Neuronal stem cell (in vitro differentiated cells): ENCODE measurements at regions not wholly inside any gene's neighbourhood (a gene's known extent, or its start where the extent isn't known, plus 50 kb on each side); places are given as distances from the start of the nearest gene placed in this dataset.

ENCODE experiments used
- DNase-seq: peaks from one replicate; pipeline ENCODE4 v3.0.0-alpha.2; 2013; ENCODE audit warnings: low spot score
- H2AFZ ChIP-seq: one replicate; pipeline ENCODE4 v1.6.1; 2013; ENCODE audit warnings: mild to moderate bottlenecking, low read length, inconsistent platforms
- H2AK5ac ChIP-seq: 2 replicates; pipeline ENCODE4 v1.6.1; 2013; ENCODE audit warnings: low read depth, mild to moderate bottlenecking, inconsistent platforms, low read length, moderate library complexity, mixed read lengths
- H2BK120ac ChIP-seq: 2 replicates; pipeline ENCODE4 v1.6.1; 2013; ENCODE audit warnings: low read depth, mild to moderate bottlenecking, inconsistent platforms, low read length, moderate library complexity, mixed read lengths
- H2BK12ac ChIP-seq: one replicate; pipeline ENCODE4 v1.6.1; 2013; ENCODE audit warnings: low read length, inconsistent platforms
- H2BK15ac ChIP-seq: 2 replicates; pipeline ENCODE4 v1.6.1; 2013; ENCODE audit warnings: mild to moderate bottlenecking, low read length, inconsistent platforms, mixed read lengths
- H2BK5ac ChIP-seq: one replicate; pipeline ENCODE4 v1.6.1; 2013; ENCODE audit warnings: inconsistent platforms, mild to moderate bottlenecking, low read length, moderate library complexity
- H3K14ac ChIP-seq: one replicate; pipeline ENCODE4 v1.6.1; 2013; ENCODE audit warnings: low read length, inconsistent platforms
- H3K18ac ChIP-seq: 2 replicates; pipeline ENCODE4 v1.6.1; 2013; ENCODE audit warnings: low read length, inconsistent platforms
- H3K23ac ChIP-seq: 2 replicates; pipeline ENCODE4 v1.6.1; 2013; ENCODE audit warnings: low read depth, mild to moderate bottlenecking, mixed read lengths, low read length, inconsistent platforms; ENCODE audit not compliant: poor library complexity
- H3K27ac ChIP-seq: replicated peaks from 3 replicates; pipeline ENCODE4 v1.5.1; 2013; ENCODE audit warnings: low read length, inconsistent platforms
- H3K27me3 ChIP-seq, 3 experiments: 2 replicates each; pipeline ENCODE4 v1.6.1; 2013; ENCODE audit warnings: low read length in 3 of 3, mild to moderate bottlenecking in 2 of 3, inconsistent platforms in 1 of 3, low read depth in 1 of 3, mixed read lengths in 1 of 3, moderate library complexity in 1 of 3; ENCODE audit not compliant: control insufficient read depth in 3 of 3, insufficient read depth in 3 of 3
- H3K36me3 ChIP-seq, 2 donors: replicated peaks in 1 of 2; 2 replicates each; pipeline ENCODE4 v1.6.1; 2013; ENCODE audit warnings: low read length in 2 of 2; ENCODE audit not compliant: control insufficient read depth in 2 of 2, insufficient read depth in 2 of 2
- H3K4ac ChIP-seq: 2 replicates; pipeline ENCODE4 v1.6.1; 2013; ENCODE audit warnings: inconsistent platforms, mild to moderate bottlenecking, low read length, moderate library complexity
- H3K4me1 ChIP-seq, 2 donors: 1 replicate in 1 of 2; 2 replicates in 1 of 2; pipeline ENCODE4 v1.6.1; 2013; ENCODE audit warnings: low read length in 2 of 2, low read depth in 1 of 2; ENCODE audit not compliant: control insufficient read depth in 2 of 2, insufficient read depth in 1 of 2
- H3K4me2 ChIP-seq: one replicate; pipeline ENCODE4 v1.6.1; 2013; ENCODE audit warnings: mild to moderate bottlenecking, low read length, inconsistent platforms; ENCODE audit not compliant: insufficient read depth, poor library complexity, severe bottlenecking
- H3K4me3 ChIP-seq, 2 donors: 2 replicates each; pipeline ENCODE4 v1.5.1; 2013; ENCODE audit warnings: low read length in 2 of 2, mild to moderate bottlenecking in 2 of 2, inconsistent platforms in 1 of 2, moderate library complexity in 1 of 2
- H3K79me1 ChIP-seq: one replicate; pipeline ENCODE4 v1.6.1; 2013; ENCODE audit warnings: low read depth, mild to moderate bottlenecking, inconsistent platforms, low read length, moderate library complexity
- H3K9ac ChIP-seq: one replicate; pipeline ENCODE4 v1.6.1; 2013; ENCODE audit warnings: mild to moderate bottlenecking, low read depth, low read length, inconsistent platforms; ENCODE audit not compliant: poor library complexity
- H3K9me3 ChIP-seq, 2 donors: replicated peaks in 1 of 2; 2 replicates each; pipeline versions ENCODE3 to v1.6.1; 2013; ENCODE audit warnings: low read length in 2 of 2, mild to moderate bottlenecking in 2 of 2, inconsistent platforms in 1 of 2, low read depth in 1 of 2, mixed read lengths in 1 of 2, moderate library complexity in 1 of 2; ENCODE audit not compliant: control insufficient read depth in 2 of 2, insufficient read depth in 1 of 2
- H4K8ac ChIP-seq: one replicate; pipeline ENCODE4 v1.6.1; 2013; ENCODE audit warnings: low read depth, mild to moderate bottlenecking, inconsistent platforms, low read length, moderate library complexity
- H4K91ac ChIP-seq: one replicate; pipeline ENCODE4 v1.6.1; 2013; ENCODE audit warnings: low read length, low read depth, mild to moderate bottlenecking, inconsistent platforms; ENCODE audit not compliant: poor library complexity
- WGBS, 2 donors: extraction: QIAGEN DNeasy Blood & Tissue Kit; methylation state at CpG; one replicate each; pipeline ENCODE4 v1.1.7; 2013; ENCODE audit warnings: missing lambda C conversion rate in 2 of 2, mixed read lengths in 1 of 2; ENCODE audit not compliant: insufficient read length in 2 of 2, insufficient replicate concordance in 1 of 2; ENCODE audit errors: extremely low coverage in 2 of 2; 5-methylcytosine and 5-hydroxymethylcytosine counted together

DNA sequence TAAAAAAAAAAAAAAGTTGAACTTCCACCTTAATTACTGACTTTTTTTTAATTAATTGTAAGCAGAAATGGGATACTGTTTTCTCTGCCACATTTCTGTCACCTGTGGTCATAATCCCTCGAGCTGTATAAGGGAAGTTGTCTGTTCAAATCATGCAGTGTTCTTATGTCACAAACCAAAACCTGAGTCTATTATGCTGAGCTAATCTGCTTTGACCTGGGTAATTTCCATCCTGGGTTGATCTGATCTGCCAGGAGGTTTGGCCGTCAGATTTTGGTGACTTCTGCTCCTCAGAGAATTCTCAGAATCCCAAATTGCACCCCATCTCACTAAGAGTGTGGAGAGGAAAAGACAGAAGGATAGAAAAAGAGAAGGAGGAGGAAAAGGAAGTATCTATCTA, 683.1 kb downstream of the KCTD8 start:
- H2BK15ac ChIP-seq, result no peak overlapping the region

DNA sequence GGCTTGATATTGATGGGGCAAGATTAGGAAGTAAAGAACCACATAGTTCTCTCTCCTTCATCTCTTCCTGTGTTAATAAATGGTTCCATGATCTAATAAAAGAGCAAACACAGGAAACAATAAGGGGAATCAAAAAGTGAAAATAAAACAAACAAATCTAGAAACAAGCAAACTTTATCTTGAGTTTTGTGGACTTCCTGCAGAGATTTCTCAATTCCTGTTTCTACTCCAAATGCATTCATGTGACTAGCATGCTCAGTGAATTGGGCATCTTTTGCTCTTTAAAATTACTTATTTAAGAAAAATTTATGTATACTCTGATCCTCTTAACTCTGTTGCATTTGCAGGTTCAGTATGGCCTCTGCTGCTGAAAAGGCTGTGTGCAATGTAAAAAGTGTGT, 682.0 kb downstream of the KCTD8 start:
- Histone ChIP-seq H3K23ac (no peak overlapping the region), H2BK5ac (no peak overlapping the region), H3K4ac (no peak overlapping the region), H3K27me3 (no peaks in the 10 kb centered on the region), H4K91ac (no peak overlapping the region), H2AFZ (no peak overlapping the region), H3K36me3 (no peaks in the 10 kb centered on the region), H3K9me3 (no peaks in the 10 kb centered on the region), H3K4me2 (no peak overlapping the region), H2AK5ac (no peak overlapping the region), H3K18ac (no peak overlapping the region), H3K27ac (no peak overlapping the region), H3K14ac (no peak overlapping the region), H3K79me1 (no peaks in the 10 kb centered on the region), H3K4me1 (no peaks in the 10 kb centered on the region), H3K4me3 (no peak overlapping the region), H4K8ac (no peak overlapping the region), H3K9ac (no peak overlapping the region), H2BK120ac (no peak overlapping the region), H2BK15ac (no peak overlapping the region), H2BK12ac (no peak overlapping the region)
- DNase-seq, result no peak

More for the DNA sequence above, 683.1 kb downstream of the KCTD8 start:
- no peak overlapping the region for H4K91ac ChIP-seq
- H3K4me2 ChIP-seq, result no peak overlapping the region
- no peak overlapping the region for H3K4me3 ChIP-seq
- H2AFZ ChIP-seq, result no peak overlapping the region
- H3K36me3 ChIP-seq, result no peaks in the 10 kb centered on the region
- DNase-seq, result no peak
- H2AK5ac ChIP-seq, result no peak overlapping the region
- no peak overlapping the region for H4K8ac ChIP-seq
- H2BK5ac ChIP-seq, result no peak overlapping the region
- H2BK120ac ChIP-seq, result no peak overlapping the region
- H2BK12ac ChIP-seq, result no peak overlapping the region
- H3K9ac ChIP-seq, result no peak overlapping the region
- no peaks in the 10 kb centered on the region for H3K4me1 ChIP-seq
- H3K4ac ChIP-seq, result no peak overlapping the region
- no CpG with 5 or more reads among the region's 2 CpGs for WGBS, 2 donors
- H3K27ac ChIP-seq, result no peak overlapping the region
- no peaks in the 10 kb centered on the region for H3K27me3 ChIP-seq
- H3K79me1 ChIP-seq, result no peaks in the 10 kb centered on the region
- H3K9me3 ChIP-seq, result no peaks in the 10 kb centered on the region
- H3K23ac ChIP-seq, result no peak overlapping the region
- H3K14ac ChIP-seq, result no peak overlapping the region
- no peak overlapping the region for H3K18ac ChIP-seq

DNA sequence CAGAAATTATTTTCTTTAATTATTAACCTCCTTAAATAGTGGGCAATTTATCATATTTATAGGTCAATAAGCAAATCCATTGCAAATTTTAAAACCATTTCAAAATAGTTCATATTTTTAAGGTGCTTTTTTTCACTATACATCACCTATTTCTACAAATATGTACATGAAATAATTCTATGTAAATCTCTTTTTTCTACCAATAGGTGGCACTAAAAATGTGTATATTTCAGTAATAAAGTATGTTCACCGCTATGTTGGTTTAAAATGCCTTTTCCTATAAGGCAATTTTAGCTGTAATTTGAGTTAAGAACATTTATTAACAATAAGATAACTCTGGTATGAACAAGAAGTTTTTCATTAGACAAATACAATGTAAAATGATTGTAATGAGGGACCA, 672.2 kb downstream of the KCTD8 start:
- H3K4ac ChIP-seq, result no peak overlapping the region

DNA sequence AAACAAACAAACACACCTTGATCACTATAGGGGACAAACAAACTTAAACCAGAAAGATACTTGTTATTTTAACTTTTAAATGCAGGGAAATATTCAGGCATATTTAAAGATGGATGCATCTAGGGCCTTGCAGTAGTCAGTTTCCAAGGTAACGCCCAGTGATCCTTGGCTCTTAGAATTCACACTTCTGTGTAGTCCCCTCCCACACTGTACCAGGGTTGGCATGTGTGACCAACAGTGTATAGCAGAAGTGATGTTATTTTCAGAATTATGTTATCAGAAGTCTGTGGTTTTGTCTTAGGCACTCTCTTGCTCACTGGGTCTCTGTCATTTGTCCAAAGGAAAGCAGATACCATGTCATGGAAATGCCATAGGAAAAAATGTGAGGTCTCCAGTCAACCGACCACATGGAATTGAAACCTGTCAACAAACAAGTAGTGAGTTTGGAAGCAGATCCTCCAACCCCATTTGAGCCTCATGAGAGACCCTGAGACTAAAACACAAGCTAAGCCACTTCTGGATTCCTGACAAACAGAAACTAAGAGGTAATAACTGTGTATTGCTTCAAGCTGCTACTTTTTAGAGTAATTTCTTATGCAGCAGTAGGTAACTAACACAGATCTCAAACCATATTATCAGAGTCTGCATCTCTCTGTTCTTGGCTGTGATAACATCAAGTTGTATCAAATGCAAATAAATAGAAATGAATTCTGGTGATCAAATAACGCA, 670.3 kb downstream of the KCTD8 start:
- H3K9ac ChIP-seq, result no peak overlapping the region
- no peak overlapping the region for H4K91ac ChIP-seq
- no peaks in the 10 kb centered on the region for H3K4me1 ChIP-seq
- H3K36me3 ChIP-seq, result no peaks in the 10 kb centered on the region
- no peak overlapping the region for H3K27ac ChIP-seq
- H3K4ac ChIP-seq, result no peak overlapping the region
- no peak for DNase-seq
- no peak overlapping the region for H2BK120ac ChIP-seq
- H2BK15ac ChIP-seq, result no peak overlapping the region
- H3K4me2 ChIP-seq, result no peak overlapping the region
- no CpG with 5 or more reads among the region's 3 CpGs for WGBS, 2 donors
- no peaks in the 10 kb centered on the region for H3K9me3 ChIP-seq
- H3K4me3 ChIP-seq, result no peak overlapping the region
- H2BK12ac ChIP-seq, result no peak overlapping the region
- H3K14ac ChIP-seq, result no peak overlapping the region
- H3K23ac ChIP-seq, result no peak overlapping the region
- no peak overlapping the region for H4K8ac ChIP-seq
- H3K79me1 ChIP-seq, result no peaks in the 10 kb centered on the region
- H3K18ac ChIP-seq, result no peak overlapping the region
- H2AFZ ChIP-seq, result no peak overlapping the region
- no peak overlapping the region for H2BK5ac ChIP-seq
- H2AK5ac ChIP-seq, result no peak overlapping the region
- H3K27me3 ChIP-seq, result no peaks in the 10 kb centered on the region

More for the DNA sequence above, 672.2 kb downstream of the KCTD8 start:
- Histone ChIP-seq H3K36me3 (no peaks in the 10 kb centered on the region), H3K4me2 (no peak overlapping the region), H3K4me1 (no peaks in the 10 kb centered on the region), H3K14ac (no peak overlapping the region), H4K91ac (no peak overlapping the region), H3K9ac (no peak overlapping the region), H2BK5ac (no peak overlapping the region), H2BK120ac (no peak overlapping the region), H4K8ac (no peak overlapping the region), H3K18ac (no peak overlapping the region), H2BK15ac (no peak overlapping the region), H3K4me3 (no peak overlapping the region), H3K27ac (no peak overlapping the region), H2AFZ (no peak overlapping the region), H3K23ac (no peak overlapping the region), H2AK5ac (no peak overlapping the region), H3K79me1 (no peaks in the 10 kb centered on the region), H3K9me3 (no peaks in the 10 kb centered on the region), H2BK12ac (no peak overlapping the region), H3K27me3 (no peaks in the 10 kb centered on the region)
- DNase-seq, result no peak
- no CpG with 5 or more reads among the region's 1 CpG for WGBS, 2 donors
